Endothelial cell of umbilical vein (primary cell): ENCODE measurements at regions not wholly inside any gene's neighbourhood (a gene's known extent, or its start where the extent isn't known, plus 50 kb on each side); places are given as distances from the start of the nearest gene placed in this dataset.

Experiments
- BruUV-seq: library from RNA; stranded (reverse); fragments of 400-500 nt; replicated peaks from 2 replicates; lab custom pipeline; 2021; lab: Mats Ljungman, UMichigan
- CTCF ChIA-PET: fragments of 300-600, 350-600 bp; sonication (Branson Sonifier 250); formaldehyde crosslinking; loops from one replicate; lab custom pipeline; 2021; ENCODE audit warnings: antibody characterized with exemption, inconsistent platforms; lab: Charles Lee
- POLR2A ChIA-PET: fragments of 300-600, 350-600 bp; sonication (Branson Sonifier 250); formaldehyde crosslinking; loops from one replicate; lab custom pipeline; 2021; ENCODE audit warnings: antibody characterized with exemption, inconsistent platforms; lab: Charles Lee
- DNase-seq: peaks from one replicate; pipeline ENCODE4 v3.0.0-alpha.2; 2011; ENCODE audit warnings: low read depth, low spot score
- FAIRE-seq: peaks from 2 replicates; lab custom pipeline; 2011; peaks lifted over from hg19 to GRCh38; lab: Jason Lieb, UNC
- H2AFZ ChIP-seq: 2 replicates; pipeline ENCODE4 v1.6.0; 2012; ENCODE audit warnings: low read depth, low read length, control low read depth, inconsistent platforms
- H3K27ac ChIP-seq: 2 replicates; pipeline ENCODE4 v1.5.1; 2011; ENCODE audit warnings: low read depth, mild to moderate bottlenecking, control low read depth, low read length, moderate library complexity; ENCODE audit not compliant: insufficient read depth
- H3K27me3 ChIP-seq, 2 experiments: 2 replicates each; pipeline versions ENCODE4 v1.6.0 to v1.6.1; 2011; ENCODE audit warnings: low read length in 2 of 2, mixed read lengths in 1 of 2; ENCODE audit not compliant: control insufficient read depth in 2 of 2, insufficient read depth in 2 of 2
- H3K36me3 ChIP-seq, 2 experiments: 2 replicates in 1 of 2; 3 replicates in 1 of 2; pipeline ENCODE4 v1.5.1; 2011; ENCODE audit warnings: low read length in 2 of 2, mild to moderate bottlenecking in 1 of 2, moderate library complexity in 1 of 2; ENCODE audit not compliant: control insufficient read depth in 2 of 2, insufficient read depth in 2 of 2; ENCODE audit errors: extremely low read depth in 1 of 2
- H3K4me1 ChIP-seq: 3 replicates; pipeline ENCODE4 v1.5.1; 2011; ENCODE audit warnings: mild to moderate bottlenecking, low read length; ENCODE audit not compliant: control insufficient read depth, insufficient read depth; ENCODE audit errors: extremely low read depth
- H3K4me2 ChIP-seq: 2 replicates; pipeline ENCODE4 v1.6.1; 2011; ENCODE audit warnings: low read length, control low read depth, mixed read lengths; ENCODE audit not compliant: insufficient read depth
- H3K4me3 ChIP-seq, 3 experiments: fragments of 200-600 bp in 1 of 3; sonication (generic), shearing (Covaris generic) in 1 of 3; replicated peaks in 1 of 3; 2 replicates each; pipeline ENCODE4 v1.5.1; 2011 to 2016; ENCODE audit warnings: control low read depth in 3 of 3, low read length in 3 of 3, mild to moderate bottlenecking in 2 of 3, inconsistent platforms in 1 of 3, low read depth in 1 of 3, moderate library complexity in 1 of 3; ENCODE audit not compliant: insufficient read depth in 1 of 3
- H3K79me2 ChIP-seq: 2 replicates; pipeline ENCODE4 v1.6.0; 2012; ENCODE audit warnings: low read length, inconsistent platforms; ENCODE audit not compliant: control insufficient read depth, insufficient read depth
- H3K9ac ChIP-seq: replicated peaks from 2 replicates; pipeline ENCODE3; 2011; ENCODE audit warnings: low read length, control low read depth; ENCODE audit not compliant: insufficient read depth; ENCODE audit errors: extremely low read depth
- H3K9me1 ChIP-seq: replicated peaks from 3 replicates; pipeline ENCODE4 v1.6.0; 2011; ENCODE audit warnings: mild to moderate bottlenecking, low read length; ENCODE audit not compliant: control insufficient read depth, insufficient read depth; ENCODE audit errors: extremely low read depth
- H3K9me3 ChIP-seq: replicated peaks from 2 replicates; pipeline ENCODE4 v1.5.1; 2012; ENCODE audit warnings: low read length, inconsistent platforms; ENCODE audit not compliant: control insufficient read depth, insufficient read depth
- H4K20me1 ChIP-seq: replicated peaks from 2 replicates; pipeline ENCODE3; 2011; ENCODE audit warnings: mild to moderate bottlenecking, low read length; ENCODE audit not compliant: control insufficient read depth, insufficient read depth; ENCODE audit errors: extremely low read depth
- CTCF ChIP-seq, 2 donors: IDR thresholded peaks; 1 replicate in 1 of 2; 2 replicates in 1 of 2; pipeline ENCODE4 v1.5.1; 2011; ENCODE audit warnings: low read length in 2 of 2, mild to moderate bottlenecking in 2 of 2, moderate library complexity in 2 of 2, control low read depth in 1 of 2, inconsistent platforms in 1 of 2, low read depth in 1 of 2; ENCODE audit not compliant: insufficient read depth in 1 of 2; ENCODE audit errors: extremely low read depth in 1 of 2
- EZH2 ChIP-seq: IDR thresholded peaks from 2 replicates; pipeline ENCODE4 v1.6.1; 2012; ENCODE audit warnings: borderline replicate concordance, low read depth, mild to moderate bottlenecking, moderate library complexity, low read length, inconsistent platforms; ENCODE audit not compliant: severe bottlenecking
- FOS ChIP-seq: IDR thresholded peaks from 2 replicates; pipeline ENCODE4 v1.6.1; 2011; ENCODE audit warnings: mild to moderate bottlenecking, low read length, moderate library complexity, borderline replicate concordance; ENCODE audit not compliant: insufficient read depth
- GATA2 ChIP-seq: IDR thresholded peaks from 2 replicates; pipeline ENCODE4 v1.7.0; 2011; ENCODE audit warnings: low read depth, mild to moderate bottlenecking, moderate library complexity, mixed read lengths, low read length; ENCODE audit not compliant: insufficient read length, insufficient read depth
- JUN ChIP-seq: IDR thresholded peaks from 2 replicates; pipeline ENCODE4 v1.6.1; 2011; ENCODE audit warnings: borderline replicate concordance, low read depth; ENCODE audit not compliant: insufficient read length, insufficient read depth
- MAX ChIP-seq: IDR thresholded peaks from 2 replicates; pipeline ENCODE4 v1.6.1; 2011; ENCODE audit not compliant: insufficient read depth, insufficient read length
- MYC ChIP-seq: IDR thresholded peaks from one replicate; pipeline ENCODE4 v1.6.1; 2011; ENCODE audit warnings: mild to moderate bottlenecking, low read depth, low read length
- POLR2A ChIP-seq: IDR thresholded peaks from 2 replicates; pipeline ENCODE4 v1.6.1; 2012; ENCODE audit warnings: low read depth, mild to moderate bottlenecking, control low read depth, low read length
- POLR2AphosphoS5 ChIP-seq: IDR thresholded peaks from 2 replicates; pipeline ENCODE4 v1.6.1; 2012; ENCODE audit warnings: low read depth, mild to moderate bottlenecking, control low read depth, low read length, moderate library complexity; ENCODE audit not compliant: insufficient read depth
- dilution Hi-C: fragments of 300-500 bp; cut with MboI; formaldehyde crosslinking; loops from one replicate; pipeline ENCODE4 v1.15.0; 2019; ENCODE audit warnings: low sequenced_read_pairs; ENCODE audit not compliant: extremely low pct_ligation_motif_present
- intact Hi-C: fragments of 100-400 bp; cut with micrococcal nuclease; formaldehyde crosslinking; loops from one replicate; pipeline ENCODE4 v1.10.0; 2022

DNA sequence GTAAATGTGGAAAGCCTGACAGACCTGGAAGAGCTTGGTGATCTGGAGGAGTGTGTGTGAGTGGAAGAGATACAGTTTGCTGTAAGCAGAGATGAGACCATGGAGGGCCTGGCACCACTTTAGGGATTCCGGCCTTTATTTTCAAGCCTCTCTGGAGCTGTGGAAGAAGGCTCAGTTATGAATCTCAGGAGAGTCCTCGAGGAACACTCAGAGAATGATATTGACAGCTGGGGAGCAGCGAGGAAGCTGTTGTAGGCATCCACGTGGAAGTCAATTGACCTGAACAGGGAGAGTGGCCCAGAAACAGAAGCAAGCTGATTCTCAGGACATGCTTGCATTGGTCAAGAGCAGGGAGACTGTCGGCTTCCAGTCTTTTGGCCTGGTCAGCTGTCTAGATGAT, 108.4 kb upstream of the FOXQ1 start:
- Histone ChIP-seq H3K36me3 (no peaks in the 10 kb centered on the region), H2AFZ (no peak overlapping the region), H3K79me2 (no peaks in the 10 kb centered on the region), H3K9me1 (no peaks in the 10 kb centered on the region), H4K20me1 (no peaks in the 10 kb centered on the region), H3K4me3 (no peak overlapping the region), H3K4me1 (no peaks in the 10 kb centered on the region), H3K4me2 (no peak overlapping the region), H3K9ac (no peak overlapping the region), H3K27ac (no peak overlapping the region), H3K9me3 (peaks cover 4% of the 10 kb centered on the region), H3K27me3 (no peaks in the 10 kb centered on the region)
- intact Hi-C loops (no loop called here), dilution Hi-C loops (no loop called here)
- TF ChIP-seq GATA2 (no peak), EZH2 (no peak), POLR2A (no peak), FOS (no peak), MAX (no peak), POLR2AphosphoS5 (no peak), MYC (no peak), JUN (no peak), CTCF (IDR thresholded peaks at IDR 0.05; ENCODE audit: extremely low read depth in 1 of 2, insufficient read depth in 1 of 2, low read depth in 1 of 2, low read length in 2 of 2) (no peak)
- POLR2A ChIA-PET, result no interaction called here
- no peak for FAIRE-seq
- no peak for DNase-seq
- CTCF ChIA-PET, result no interaction called here
- BruUV-seq, result no TSS peak
